GM13976 (cell line): ENCODE measurements at regions not wholly inside any gene's neighbourhood (a gene's known extent, or its start where the extent isn't known, plus 50 kb on each side); places are given as distances from the start of the nearest gene placed in this dataset.

Experiments used
- DNase-seq: peaks from one replicate; pipeline ENCODE4 v3.0.0; 2012; ENCODE audit warnings: low spot score
- in situ Hi-C: fragments of 300-500 bp; cut with MboI; formaldehyde crosslinking; loops from one replicate; pipeline ENCODE4 v1.12.0; 2022; ENCODE audit warnings: low sequenced_read_pairs, mixed read lengths, inconsistent platforms; ENCODE audit not compliant: unreplicated experiment
- TF ChIP-seq, protein P1 (sequence below): IDR thresholded peaks from 2 replicates; pipeline ENCODE4 v1.5.1; 2012; ENCODE audit warnings: borderline replicate concordance, mild to moderate bottlenecking; ENCODE audit not compliant: insufficient read depth; ENCODE audit errors: extremely low read depth, missing control alignments, control extremely low read depth

DNA sequence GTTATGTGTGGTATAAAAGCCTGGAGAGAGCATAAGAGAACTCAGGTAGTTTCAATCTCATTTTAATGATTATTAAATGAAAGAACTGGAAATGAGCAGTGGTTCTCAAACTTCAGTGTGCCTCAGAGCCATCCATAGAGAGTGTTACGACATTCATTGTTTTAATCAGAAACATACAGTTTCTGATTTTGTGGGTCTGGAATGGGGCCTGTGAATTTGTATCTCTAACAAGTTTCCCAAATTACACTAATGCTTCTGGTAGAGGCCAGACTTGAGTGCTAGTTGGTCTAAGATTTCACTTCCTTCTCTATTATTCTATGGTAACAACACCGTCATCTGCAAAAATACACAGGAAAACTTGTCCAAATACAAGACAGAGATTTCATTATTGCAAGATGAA, 292.0 kb upstream of the NECTIN3 start:
- in situ Hi-C loops = no loop called here
- TF ChIP-seq, protein P1, sequence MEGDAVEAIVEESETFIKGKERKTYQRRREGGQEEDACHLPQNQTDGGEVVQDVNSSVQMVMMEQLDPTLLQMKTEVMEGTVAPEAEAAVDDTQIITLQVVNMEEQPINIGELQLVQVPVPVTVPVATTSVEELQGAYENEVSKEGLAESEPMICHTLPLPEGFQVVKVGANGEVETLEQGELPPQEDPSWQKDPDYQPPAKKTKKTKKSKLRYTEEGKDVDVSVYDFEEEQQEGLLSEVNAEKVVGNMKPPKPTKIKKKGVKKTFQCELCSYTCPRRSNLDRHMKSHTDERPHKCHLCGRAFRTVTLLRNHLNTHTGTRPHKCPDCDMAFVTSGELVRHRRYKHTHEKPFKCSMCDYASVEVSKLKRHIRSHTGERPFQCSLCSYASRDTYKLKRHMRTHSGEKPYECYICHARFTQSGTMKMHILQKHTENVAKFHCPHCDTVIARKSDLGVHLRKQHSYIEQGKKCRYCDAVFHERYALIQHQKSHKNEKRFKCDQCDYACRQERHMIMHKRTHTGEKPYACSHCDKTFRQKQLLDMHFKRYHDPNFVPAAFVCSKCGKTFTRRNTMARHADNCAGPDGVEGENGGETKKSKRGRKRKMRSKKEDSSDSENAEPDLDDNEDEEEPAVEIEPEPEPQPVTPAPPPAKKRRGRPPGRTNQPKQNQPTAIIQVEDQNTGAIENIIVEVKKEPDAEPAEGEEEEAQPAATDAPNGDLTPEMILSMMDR = no peak
- DNase-seq = no peak

- DNase-seq = no peak
- TF ChIP-seq, protein P1 = no peak
- in situ Hi-C loops = no loop called here
Measured at GRCh38 chr3:110783541-110783940, 288.1 kb upstream of the NECTIN3 start.

DNA sequence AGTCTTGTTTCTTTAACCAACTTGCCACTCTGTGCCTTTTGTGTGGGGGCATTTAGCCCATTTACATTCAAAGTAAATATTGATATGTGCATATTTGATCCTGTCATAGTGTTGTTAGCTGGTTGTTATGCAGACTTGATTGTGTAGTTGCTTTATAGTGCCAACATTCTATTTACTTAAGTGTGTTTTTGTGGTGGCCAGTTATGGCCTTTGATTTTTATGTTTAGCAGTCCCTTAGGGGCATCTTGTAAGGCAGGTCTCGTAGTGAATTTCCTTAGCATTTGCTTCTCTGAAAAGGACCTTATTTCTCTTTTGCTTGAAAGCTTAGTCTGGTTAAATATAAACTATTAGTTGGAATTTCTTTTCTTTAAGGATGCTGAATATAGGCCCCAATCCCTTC, 282.8 kb upstream of the NECTIN3 start:
- DNase-seq = no peak
- TF ChIP-seq, protein P1 = no peak
- in situ Hi-C loops = no loop called here

DNA sequence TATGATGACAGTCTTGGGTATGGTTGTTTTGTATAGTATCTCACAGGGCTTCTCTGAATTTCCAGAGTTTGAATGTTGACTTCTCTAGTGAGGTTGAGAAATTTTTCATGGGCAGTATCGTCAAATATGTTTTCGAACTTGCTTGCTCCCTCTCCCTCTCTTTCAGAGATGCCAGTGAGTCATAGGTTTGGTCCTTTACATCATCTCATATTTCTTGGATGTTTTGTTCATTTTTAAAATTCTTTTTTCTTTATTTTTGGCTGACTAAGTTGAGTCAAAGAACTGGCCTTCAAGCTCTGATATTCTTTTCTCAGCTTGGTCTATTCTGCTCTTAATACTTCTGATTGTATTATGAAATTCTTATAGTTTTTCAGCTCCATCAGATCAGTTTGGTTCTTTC, 282.3 kb upstream of the NECTIN3 start:
- DNase-seq = no peak
- in situ Hi-C loops = no loop called here
- TF ChIP-seq, protein P1 = no peak

GRCh38 chr3:110790631-110791030, 281.0 kb upstream of the NECTIN3 start:
- in situ Hi-C loops = no loop called here
- TF ChIP-seq, protein P1 = no peak
- DNase-seq = no peak

DNA sequence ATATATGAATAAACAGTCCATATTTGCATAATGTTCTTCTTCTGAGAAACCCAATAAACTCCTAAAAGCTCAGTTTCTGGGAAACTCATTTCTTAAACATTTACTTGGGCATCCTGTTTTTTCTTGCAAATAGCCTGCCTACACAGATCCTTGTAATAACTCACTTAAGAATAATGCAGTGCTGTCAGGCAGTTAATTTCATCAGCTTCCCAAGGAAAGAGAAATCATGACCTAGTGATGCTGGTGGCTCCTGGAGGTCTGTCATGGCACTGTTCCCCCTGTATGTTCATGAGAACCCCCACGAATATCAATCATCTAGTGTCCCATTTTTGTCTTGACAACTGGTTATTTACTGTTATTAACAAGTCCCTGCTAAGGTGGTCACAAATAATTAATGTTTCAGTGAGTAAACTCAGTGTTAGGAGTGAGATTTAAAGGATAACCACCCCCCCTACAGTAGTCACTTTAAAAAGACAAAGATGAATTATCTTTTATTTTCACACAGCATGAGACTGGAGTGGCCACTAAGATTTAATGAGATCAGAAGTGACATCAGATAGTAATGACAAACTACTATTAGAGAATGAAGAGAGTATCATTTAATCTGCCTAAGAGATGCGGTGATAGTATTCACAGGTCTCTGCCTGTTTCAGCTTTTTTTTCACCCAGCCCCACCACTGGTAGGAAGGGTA, 279.5 kb upstream of the NECTIN3 start:
- in situ Hi-C loops = no loop called here
- TF ChIP-seq, protein P1 = no peak
- no peak for DNase-seq

DNA sequence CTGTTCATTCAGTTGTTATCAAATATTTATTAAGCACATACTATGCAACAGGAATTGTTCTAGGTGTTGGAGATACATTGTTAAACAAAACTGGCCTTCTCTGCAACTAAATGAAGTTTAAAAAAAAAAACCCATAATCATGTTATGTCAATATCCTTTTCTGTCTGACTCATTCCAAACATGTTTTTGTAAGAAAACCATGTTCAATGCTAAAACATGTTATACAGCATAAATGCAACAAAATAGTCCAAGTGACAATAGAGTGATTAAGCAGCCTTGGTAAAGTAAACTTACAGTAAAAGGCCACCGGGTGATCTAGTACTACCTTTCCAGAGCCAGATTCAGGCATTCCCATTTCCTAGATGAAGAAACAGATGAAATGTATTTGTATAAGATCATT, 278.0 kb upstream of the NECTIN3 start:
- TF ChIP-seq, protein P1 = no peak
- in situ Hi-C loops = no loop called here
- no peak for DNase-seq
